VCaP (cell line): ENCODE measurements at regions not wholly inside any gene's neighbourhood (a gene's known extent, or its start where the extent isn't known, plus 50 kb on each side); places are given as distances from the start of the nearest gene placed in this dataset.
"Not testable (repeated sequence)": the region's sequence is repeated elsewhere in the genome, so short reads cannot be mapped to it uniquely, and the experiment has no call there.

Experiments
- H3K27ac ChIP-seq: fragments of 450-650 bp; 2 replicates; pipeline ENCODE4 v1.5.1; 2017
- TF ChIP-seq, protein P1 (sequence below): fragments of 450-650 bp; conservative IDR thresholded peaks from 2 replicates; pipeline ENCODE4 v1.5.1; 2017; ENCODE audit warnings: mild to moderate bottlenecking, moderate library complexity

DNA sequence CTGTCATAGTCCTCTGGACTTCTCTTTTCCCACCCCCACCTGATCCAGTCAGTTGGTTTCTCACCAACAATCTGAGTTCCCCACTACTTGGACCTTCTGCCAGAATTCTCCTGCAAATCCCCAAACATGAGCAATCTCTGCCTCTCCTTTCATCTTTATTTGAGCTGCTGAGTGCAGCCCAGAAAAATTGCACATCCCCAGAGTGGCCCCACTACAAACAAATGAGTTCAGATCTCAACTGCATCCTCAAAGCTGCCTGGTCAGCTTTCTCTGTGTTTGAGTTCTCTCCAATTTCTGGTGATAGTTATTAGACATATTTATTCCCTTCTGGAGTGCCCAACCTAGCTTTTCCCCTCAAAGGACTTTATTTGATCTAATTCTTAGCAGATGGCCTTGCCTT, 102.2 kb downstream of the PSAT1 start:
- H3K27ac ChIP-seq, result no peak overlapping the region
- TF ChIP-seq, protein P1, sequence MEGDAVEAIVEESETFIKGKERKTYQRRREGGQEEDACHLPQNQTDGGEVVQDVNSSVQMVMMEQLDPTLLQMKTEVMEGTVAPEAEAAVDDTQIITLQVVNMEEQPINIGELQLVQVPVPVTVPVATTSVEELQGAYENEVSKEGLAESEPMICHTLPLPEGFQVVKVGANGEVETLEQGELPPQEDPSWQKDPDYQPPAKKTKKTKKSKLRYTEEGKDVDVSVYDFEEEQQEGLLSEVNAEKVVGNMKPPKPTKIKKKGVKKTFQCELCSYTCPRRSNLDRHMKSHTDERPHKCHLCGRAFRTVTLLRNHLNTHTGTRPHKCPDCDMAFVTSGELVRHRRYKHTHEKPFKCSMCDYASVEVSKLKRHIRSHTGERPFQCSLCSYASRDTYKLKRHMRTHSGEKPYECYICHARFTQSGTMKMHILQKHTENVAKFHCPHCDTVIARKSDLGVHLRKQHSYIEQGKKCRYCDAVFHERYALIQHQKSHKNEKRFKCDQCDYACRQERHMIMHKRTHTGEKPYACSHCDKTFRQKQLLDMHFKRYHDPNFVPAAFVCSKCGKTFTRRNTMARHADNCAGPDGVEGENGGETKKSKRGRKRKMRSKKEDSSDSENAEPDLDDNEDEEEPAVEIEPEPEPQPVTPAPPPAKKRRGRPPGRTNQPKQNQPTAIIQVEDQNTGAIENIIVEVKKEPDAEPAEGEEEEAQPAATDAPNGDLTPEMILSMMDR, result no peak

DNA sequence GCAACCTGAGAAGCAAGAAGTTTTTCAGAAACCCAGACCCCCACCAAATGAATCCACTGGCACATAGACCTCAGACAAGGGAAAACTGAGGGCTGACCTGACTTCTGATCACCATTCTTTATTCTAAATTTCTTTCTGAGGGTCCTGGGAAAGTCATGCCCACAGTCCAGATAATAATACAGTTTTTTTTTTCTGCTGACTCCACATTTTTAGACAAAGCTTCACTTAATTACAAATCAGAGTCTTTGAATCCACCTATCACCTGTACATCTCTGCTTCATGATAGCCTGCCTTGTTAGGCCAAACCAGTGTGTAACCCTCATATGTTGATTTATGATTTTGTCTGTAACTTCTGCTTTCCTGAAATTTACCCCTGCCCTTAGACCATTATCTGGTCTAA, 103.6 kb downstream of the PSAT1 start:
- H3K27ac ChIP-seq, result no peak overlapping the region
- TF ChIP-seq, protein P1, result no peak

DNA sequence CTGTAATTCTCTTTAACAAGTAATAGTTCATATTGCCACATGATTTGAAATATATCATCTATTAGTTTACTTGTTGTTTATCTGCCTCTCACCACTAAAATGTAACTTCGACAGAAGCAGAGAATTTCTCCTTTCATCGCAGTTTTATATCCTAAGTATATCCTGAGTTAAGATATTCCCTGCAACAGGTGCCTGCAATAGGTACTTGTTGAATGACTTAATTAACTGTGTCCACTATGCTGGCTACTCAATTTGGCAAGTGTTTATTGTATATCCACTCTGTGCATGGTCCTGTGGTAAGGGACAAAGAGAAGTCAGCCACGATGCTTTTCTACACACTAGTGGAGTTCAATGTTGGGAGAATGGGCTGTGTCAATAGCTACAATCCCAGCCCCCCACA, 108.5 kb downstream of the PSAT1 start:
- H3K27ac ChIP-seq, result no peak overlapping the region
- TF ChIP-seq, protein P1, result no peak

DNA sequence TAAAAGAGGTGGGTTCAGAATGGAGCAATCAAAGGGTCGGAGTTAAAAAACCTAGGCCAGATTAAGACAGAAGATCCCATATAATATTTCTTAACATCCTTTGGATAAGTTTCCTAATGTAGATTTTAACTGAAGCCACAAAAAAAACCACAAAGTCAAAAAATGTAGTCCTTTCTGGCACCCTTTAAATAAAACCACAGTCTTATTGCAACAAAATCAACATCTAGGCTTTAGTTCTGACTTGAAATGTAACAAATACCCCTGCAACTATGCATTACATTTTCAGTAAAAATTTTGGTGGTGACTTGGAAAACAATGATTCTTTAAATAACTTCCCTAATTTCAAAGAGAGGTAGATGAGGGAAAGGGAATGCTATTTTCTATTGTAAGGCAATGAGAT, 109.2 kb downstream of the PSAT1 start:
- TF ChIP-seq, protein P1, result no peak
- no peak overlapping the region for H3K27ac ChIP-seq

DNA sequence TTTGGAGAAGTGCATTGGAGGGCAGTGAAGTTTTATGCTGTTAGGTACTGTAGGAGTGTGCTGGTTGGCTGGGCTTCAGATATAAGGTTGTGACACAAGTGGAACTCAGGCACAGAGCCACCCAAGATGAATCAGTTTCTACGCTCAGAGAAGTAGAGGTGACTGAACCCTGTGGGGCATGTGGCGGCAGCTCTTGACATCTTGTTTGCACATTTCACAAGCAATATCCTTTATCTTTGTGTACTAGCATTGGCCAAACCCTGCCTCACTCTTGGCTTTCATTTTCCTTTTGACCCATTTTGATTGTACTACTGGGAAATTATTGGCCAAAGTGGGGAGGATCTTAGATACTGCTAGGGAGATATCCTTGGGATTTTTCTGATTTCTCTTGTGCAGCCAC, 110.0 kb downstream of the PSAT1 start:
- no peak overlapping the region for H3K27ac ChIP-seq
- TF ChIP-seq, protein P1, result no peak

DNA sequence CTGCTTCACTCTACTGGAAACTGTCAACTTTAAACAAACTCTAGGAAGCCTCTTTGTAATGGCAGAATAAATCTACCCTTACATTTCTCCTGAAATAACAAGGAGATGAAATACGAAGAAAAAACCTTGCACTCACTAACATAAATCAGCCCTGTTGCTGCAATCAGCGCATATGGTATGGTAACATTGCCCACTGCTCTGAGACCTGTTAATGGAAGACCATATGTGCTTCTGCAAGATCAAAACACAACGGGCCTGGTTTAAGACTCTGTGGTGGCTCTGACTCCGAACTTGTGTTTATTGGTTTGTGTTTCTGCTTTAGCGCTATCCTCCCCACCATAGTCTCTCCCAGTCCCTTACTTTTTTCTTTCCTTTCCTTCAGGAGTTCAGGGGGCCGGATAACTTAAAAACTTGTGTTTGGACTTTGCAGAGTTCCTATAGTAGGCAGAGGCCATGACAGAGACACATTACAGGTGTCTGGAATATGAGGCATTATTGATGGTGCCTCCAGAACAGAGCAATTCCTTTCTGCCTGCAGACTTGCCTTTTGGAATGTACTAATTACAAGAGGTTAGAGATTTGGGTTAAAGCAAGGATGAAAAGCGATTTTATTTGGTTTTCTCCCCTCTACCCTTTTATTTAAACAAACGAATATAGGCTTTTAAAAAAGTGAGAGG, 110.8 kb downstream of the PSAT1 start:
- TF ChIP-seq, protein P1, result no peak
- no peak overlapping the region for H3K27ac ChIP-seq

DNA sequence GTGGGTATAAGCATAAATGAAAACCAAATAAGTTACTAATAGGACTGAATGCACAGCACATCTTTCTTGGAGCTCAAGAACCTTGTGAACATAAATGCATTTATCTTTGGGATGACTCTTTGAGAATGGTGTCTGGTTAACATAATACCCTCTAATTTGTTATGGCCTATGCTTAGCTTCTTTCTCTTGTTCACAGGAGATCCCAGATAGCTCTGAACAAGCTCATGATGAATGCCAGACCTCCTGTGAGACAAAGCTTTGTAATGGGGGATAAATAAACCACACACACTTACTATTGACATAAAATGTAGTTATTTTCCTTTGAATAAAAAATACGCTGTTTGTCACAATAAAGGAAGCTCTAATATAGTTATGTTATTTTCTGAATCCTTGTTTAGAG, 111.5 kb downstream of the PSAT1 start:
- TF ChIP-seq, protein P1, result no peak
- H3K27ac ChIP-seq, result no peak overlapping the region

DNA sequence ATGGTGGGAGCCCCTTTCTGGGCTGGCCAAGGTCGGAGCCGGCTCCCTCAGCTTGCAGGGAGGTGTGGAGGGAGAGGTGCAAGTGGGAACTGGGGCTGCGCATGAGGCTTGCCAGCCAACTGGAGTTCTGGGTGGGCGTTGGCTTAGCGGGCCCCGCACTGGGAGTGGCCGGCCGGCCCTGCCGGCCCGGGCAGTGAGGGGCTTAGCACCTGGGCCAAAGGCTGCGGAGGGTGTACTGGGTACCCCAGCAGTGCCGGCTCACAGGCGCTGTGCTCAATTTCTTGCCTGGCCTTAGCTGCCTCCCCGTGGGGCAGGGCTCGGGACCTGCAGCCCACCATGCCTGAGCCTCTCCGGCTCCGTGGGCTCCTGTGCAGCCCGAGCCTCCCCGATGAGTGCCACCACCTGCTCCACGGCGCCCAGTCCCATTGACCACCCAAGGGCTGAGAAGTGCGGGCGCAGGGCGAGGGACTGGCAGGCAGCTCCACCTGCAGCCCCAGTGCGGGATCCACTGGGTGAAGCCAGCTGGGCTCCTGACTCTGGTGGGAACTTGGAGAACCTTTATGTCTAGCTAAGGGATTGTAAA, 113.1 kb downstream of the PSAT1 start:
- H3K27ac ChIP-seq, result not testable (repeated sequence)
